ENCODE measurements at regions not wholly inside any gene's neighbourhood (a gene's known extent, or its start where the extent isn't known, plus 50 kb on each side); places are given as distances from the start of the nearest gene placed in this dataset.

- Histone ChIP-seq H3K4me1 (ENCODE audit: control insufficient read depth in 2 of 2, insufficient read depth in 2 of 2, low read length in 2 of 2) (no peaks in the 10 kb centered on the region), H3K4me3 (ENCODE audit: low read length in 2 of 2) (no peak overlapping the region), H3K9me3 (ENCODE audit: control insufficient read depth in 2 of 2, low read length in 2 of 2) (no peaks in the 10 kb centered on the region), H3K27ac (ENCODE audit: low read depth in 2 of 2, low read length in 2 of 2) (no peak overlapping the region), H3K27me3 (ENCODE audit: control insufficient read depth in 2 of 2, insufficient read depth in 2 of 2, low read length in 2 of 2) (no peaks in the 10 kb centered on the region), H3K9ac (ENCODE audit: low read depth in 1 of 2, low read length in 2 of 2) (no peak overlapping the region), H3K36me3 (ENCODE audit: control insufficient read depth in 2 of 2, insufficient read depth in 2 of 2, low read length in 2 of 2) (no peaks in the 10 kb centered on the region)
Measured at GRCh38 chr22:47552541-47553205, 790.2 kb downstream of the TBC1D22A start.

DNA sequence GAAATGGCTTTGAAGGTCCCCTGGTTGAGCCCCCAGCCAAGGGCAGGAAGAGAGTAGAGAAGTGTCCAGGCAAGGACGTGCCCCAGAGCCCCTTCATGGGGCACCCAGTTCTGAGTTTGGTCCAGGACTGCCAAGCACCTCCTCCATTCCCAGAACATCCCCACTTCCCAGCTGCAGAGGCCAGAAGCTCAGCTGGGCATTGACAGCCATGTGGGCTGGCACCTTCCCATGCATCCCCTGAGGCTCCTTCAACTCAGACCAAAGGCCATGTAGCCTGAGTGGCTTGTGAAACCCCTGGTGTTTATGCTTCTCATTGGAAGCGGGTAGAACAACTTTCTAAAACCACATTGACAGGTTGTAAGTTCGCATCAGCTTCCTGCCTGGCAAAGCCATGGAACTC is 789.6 kb downstream of the TBC1D22A start:
- H3K36me3 ChIP-seq (ENCODE audit: control insufficient read depth in 2 of 2, insufficient read depth in 2 of 2, low read length in 2 of 2) = no peaks in the 10 kb centered on the region
- no peaks in the 10 kb centered on the region for H3K4me1 ChIP-seq (ENCODE audit: control insufficient read depth in 2 of 2, insufficient read depth in 2 of 2, low read length in 2 of 2)
- no peaks in the 10 kb centered on the region for H3K9me3 ChIP-seq (ENCODE audit: control insufficient read depth in 2 of 2, low read length in 2 of 2)
- H3K27me3 ChIP-seq (ENCODE audit: control insufficient read depth in 2 of 2, insufficient read depth in 2 of 2, low read length in 2 of 2) = no peaks in the 10 kb centered on the region
- H3K4me3 ChIP-seq (ENCODE audit: low read length in 2 of 2) = no peak overlapping the region
- H3K9ac ChIP-seq (ENCODE audit: low read depth in 1 of 2, low read length in 2 of 2) = no peak overlapping the region
- no peak overlapping the region for H3K27ac ChIP-seq (ENCODE audit: low read depth in 2 of 2, low read length in 2 of 2)

DNA sequence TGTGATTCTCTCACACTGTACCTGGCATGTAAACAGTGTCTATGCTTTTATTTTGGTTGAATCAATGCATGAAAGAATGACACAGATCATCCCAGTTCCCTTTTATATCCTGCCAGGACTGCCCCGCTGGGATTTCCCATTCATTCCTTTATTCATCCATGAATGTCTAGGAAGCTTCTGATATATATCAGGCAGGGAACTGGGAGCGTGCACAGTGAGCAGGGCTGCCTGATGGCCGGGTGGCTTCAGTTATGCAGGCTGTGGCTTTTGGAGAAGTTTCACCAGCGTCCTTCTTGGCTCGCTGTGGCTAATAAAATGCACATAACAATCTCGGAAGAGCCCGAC is 789.0 kb downstream of the TBC1D22A start:
- Histone ChIP-seq H3K36me3 (ENCODE audit: control insufficient read depth in 2 of 2, insufficient read depth in 2 of 2, low read length in 2 of 2) (no peaks in the 10 kb centered on the region), H3K4me3 (ENCODE audit: low read length in 2 of 2) (no peak overlapping the region), H3K27ac (ENCODE audit: low read depth in 2 of 2, low read length in 2 of 2) (no peak overlapping the region), H3K4me1 (ENCODE audit: control insufficient read depth in 2 of 2, insufficient read depth in 2 of 2, low read length in 2 of 2) (no peaks in the 10 kb centered on the region), H3K9me3 (ENCODE audit: control insufficient read depth in 2 of 2, low read length in 2 of 2) (no peaks in the 10 kb centered on the region), H3K9ac (ENCODE audit: low read depth in 1 of 2, low read length in 2 of 2) (no peak overlapping the region), H3K27me3 (ENCODE audit: control insufficient read depth in 2 of 2, insufficient read depth in 2 of 2, low read length in 2 of 2) (no peaks in the 10 kb centered on the region)

DNA sequence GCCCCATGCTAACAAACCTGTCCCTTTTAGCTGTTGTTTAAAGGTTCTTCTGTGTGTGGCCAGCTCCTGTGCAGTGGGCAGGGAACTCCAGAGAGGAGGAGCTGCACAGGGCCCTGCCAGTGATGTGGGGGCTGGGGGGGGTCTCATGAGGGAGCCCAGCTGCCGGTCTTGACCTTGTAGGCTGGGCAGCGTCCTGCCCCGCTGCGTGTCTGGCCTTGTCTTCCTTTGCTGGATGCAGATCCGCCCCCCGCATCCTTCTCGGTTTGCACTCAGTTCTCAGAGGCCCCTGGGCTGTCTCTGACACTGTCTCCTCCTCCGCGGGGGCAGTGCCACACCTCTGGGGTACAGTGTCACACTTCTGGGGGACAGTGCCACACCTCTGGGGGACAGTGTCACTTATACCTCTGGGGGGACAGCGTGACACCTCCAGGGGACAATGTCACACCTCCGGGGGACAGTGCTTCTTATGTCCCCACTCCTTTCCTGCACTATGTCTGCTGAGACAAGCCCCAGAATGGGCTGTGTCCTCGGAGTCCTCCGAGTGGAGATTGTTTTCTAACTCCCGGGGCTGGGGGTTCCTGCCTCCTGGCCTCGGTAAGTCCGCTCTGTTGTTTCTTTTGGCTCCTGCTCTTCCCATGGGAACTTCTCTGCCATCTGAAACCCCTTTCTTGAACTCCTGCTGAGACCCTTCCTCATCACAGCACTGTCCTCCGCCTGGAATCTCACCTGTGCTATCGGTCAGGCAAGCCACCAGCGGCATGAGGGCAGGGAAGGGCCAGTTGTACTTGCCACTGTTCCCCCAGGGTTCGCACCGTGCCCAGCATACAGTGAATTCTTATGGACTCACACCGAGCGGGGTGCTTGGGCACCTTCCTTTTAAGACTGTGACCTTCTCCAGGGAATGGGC is 788.3 kb downstream of the TBC1D22A start:
- no peak overlapping the region for H3K27ac ChIP-seq (ENCODE audit: low read depth in 2 of 2, low read length in 2 of 2)
- no peaks in the 10 kb centered on the region for H3K4me1 ChIP-seq (ENCODE audit: control insufficient read depth in 2 of 2, insufficient read depth in 2 of 2, low read length in 2 of 2)
- no peak overlapping the region for H3K9ac ChIP-seq (ENCODE audit: low read depth in 1 of 2, low read length in 2 of 2)
- no peaks in the 10 kb centered on the region for H3K27me3 ChIP-seq (ENCODE audit: control insufficient read depth in 2 of 2, insufficient read depth in 2 of 2, low read length in 2 of 2)
- no peaks in the 10 kb centered on the region for H3K9me3 ChIP-seq (ENCODE audit: control insufficient read depth in 2 of 2, low read length in 2 of 2)
- no peak overlapping the region for H3K4me3 ChIP-seq (ENCODE audit: low read length in 2 of 2)
- no peaks in the 10 kb centered on the region for H3K36me3 ChIP-seq (ENCODE audit: control insufficient read depth in 2 of 2, insufficient read depth in 2 of 2, low read length in 2 of 2)

GRCh38 chr22:47549741-47550340 is 787.4 kb downstream of the TBC1D22A start:
- no peak overlapping the region for H3K9ac ChIP-seq (ENCODE audit: low read depth in 1 of 2, low read length in 2 of 2)
- no peaks in the 10 kb centered on the region for H3K4me1 ChIP-seq (ENCODE audit: control insufficient read depth in 2 of 2, insufficient read depth in 2 of 2, low read length in 2 of 2)
- no peak overlapping the region for H3K27ac ChIP-seq (ENCODE audit: low read depth in 2 of 2, low read length in 2 of 2)
- H3K4me3 ChIP-seq (ENCODE audit: low read length in 2 of 2) = no peak overlapping the region
- no peaks in the 10 kb centered on the region for H3K9me3 ChIP-seq (ENCODE audit: control insufficient read depth in 2 of 2, low read length in 2 of 2)
- no peaks in the 10 kb centered on the region for H3K27me3 ChIP-seq (ENCODE audit: control insufficient read depth in 2 of 2, insufficient read depth in 2 of 2, low read length in 2 of 2)
- no peaks in the 10 kb centered on the region for H3K36me3 ChIP-seq (ENCODE audit: control insufficient read depth in 2 of 2, insufficient read depth in 2 of 2, low read length in 2 of 2)

DNA sequence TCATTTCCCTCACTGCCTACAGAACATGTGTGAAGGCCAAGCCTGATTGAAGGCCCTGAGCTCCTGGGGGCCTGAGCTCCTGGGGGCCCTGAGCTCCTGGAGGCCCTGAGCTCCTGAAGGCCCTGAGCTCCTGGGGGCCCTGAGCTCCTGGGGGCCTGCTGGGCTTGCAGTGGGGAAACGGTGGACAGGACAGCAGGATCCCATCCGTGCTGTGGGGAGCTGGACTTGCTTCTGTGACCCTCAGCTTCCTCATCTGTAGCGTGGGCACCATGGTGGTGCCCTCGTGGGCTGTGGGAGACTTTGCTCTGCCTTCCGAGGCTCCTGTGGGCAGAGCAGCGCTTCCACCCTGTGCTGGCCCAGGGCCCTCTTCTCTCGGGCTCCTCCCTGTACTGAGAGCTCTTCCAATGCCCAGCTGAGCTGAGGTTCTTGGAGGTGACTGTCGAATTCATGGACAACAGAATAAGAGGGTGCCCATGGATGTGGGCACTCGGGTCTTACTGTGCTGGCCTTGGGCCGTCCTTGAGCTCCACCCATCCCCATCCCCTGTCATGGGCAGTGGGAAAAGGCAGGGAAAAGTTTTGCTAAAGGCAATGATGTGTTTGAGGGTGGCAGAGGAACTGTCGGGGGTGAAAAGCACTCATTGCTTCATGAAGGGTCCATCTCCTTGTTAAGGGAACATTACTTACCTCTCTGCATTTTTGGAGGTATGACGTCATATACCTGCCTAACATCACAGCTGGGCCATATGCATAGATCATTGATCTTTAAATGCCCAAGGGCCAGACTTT is 786.7 kb downstream of the TBC1D22A start:
- Histone ChIP-seq H3K4me1 (ENCODE audit: control insufficient read depth in 2 of 2, insufficient read depth in 2 of 2, low read length in 2 of 2) (no peaks in the 10 kb centered on the region), H3K36me3 (ENCODE audit: control insufficient read depth in 2 of 2, insufficient read depth in 2 of 2, low read length in 2 of 2) (no peaks in the 10 kb centered on the region), H3K9ac (ENCODE audit: low read depth in 1 of 2, low read length in 2 of 2) (no peak overlapping the region), H3K4me3 (ENCODE audit: low read length in 2 of 2) (no peak overlapping the region), H3K27me3 (ENCODE audit: control insufficient read depth in 2 of 2, insufficient read depth in 2 of 2, low read length in 2 of 2) (no peaks in the 10 kb centered on the region), H3K9me3 (ENCODE audit: control insufficient read depth in 2 of 2, low read length in 2 of 2) (no peaks in the 10 kb centered on the region), H3K27ac (ENCODE audit: low read depth in 2 of 2, low read length in 2 of 2) (no peak overlapping the region)

GRCh38 chr22:47547881-47548650 is 785.6 kb downstream of the TBC1D22A start:
- Histone ChIP-seq H3K27ac (ENCODE audit: low read depth in 2 of 2, low read length in 2 of 2) (no peak overlapping the region), H3K27me3 (ENCODE audit: control insufficient read depth in 2 of 2, insufficient read depth in 2 of 2, low read length in 2 of 2) (no peaks in the 10 kb centered on the region), H3K36me3 (ENCODE audit: control insufficient read depth in 2 of 2, insufficient read depth in 2 of 2, low read length in 2 of 2) (no peaks in the 10 kb centered on the region), H3K9me3 (ENCODE audit: control insufficient read depth in 2 of 2, low read length in 2 of 2) (no peaks in the 10 kb centered on the region), H3K9ac (ENCODE audit: low read depth in 1 of 2, low read length in 2 of 2) (no peak overlapping the region), H3K4me3 (ENCODE audit: low read length in 2 of 2) (no peak overlapping the region), H3K4me1 (ENCODE audit: control insufficient read depth in 2 of 2, insufficient read depth in 2 of 2, low read length in 2 of 2) (no peaks in the 10 kb centered on the region)

- Histone ChIP-seq H3K9me3 (ENCODE audit: control insufficient read depth in 2 of 2, low read length in 2 of 2) (no peaks in the 10 kb centered on the region), H3K27me3 (ENCODE audit: control insufficient read depth in 2 of 2, insufficient read depth in 2 of 2, low read length in 2 of 2) (no peaks in the 10 kb centered on the region), H3K4me3 (ENCODE audit: low read length in 2 of 2) (no peak overlapping the region), H3K9ac (ENCODE audit: low read depth in 1 of 2, low read length in 2 of 2) (no peak overlapping the region), H3K36me3 (ENCODE audit: control insufficient read depth in 2 of 2, insufficient read depth in 2 of 2, low read length in 2 of 2) (no peaks in the 10 kb centered on the region), H3K27ac (ENCODE audit: low read depth in 2 of 2, low read length in 2 of 2) (no peak overlapping the region), H3K4me1 (ENCODE audit: control insufficient read depth in 2 of 2, insufficient read depth in 2 of 2, low read length in 2 of 2) (no peaks in the 10 kb centered on the region)
Measured at GRCh38 chr22:47547239-47547661, 784.8 kb downstream of the TBC1D22A start.

GRCh38 chr22:47544696-47545095 is 782.2 kb downstream of the TBC1D22A start:
- Histone ChIP-seq H3K9me3 (ENCODE audit: control insufficient read depth in 2 of 2, low read length in 2 of 2) (no peaks in the 10 kb centered on the region), H3K36me3 (ENCODE audit: control insufficient read depth in 2 of 2, insufficient read depth in 2 of 2, low read length in 2 of 2) (no peaks in the 10 kb centered on the region), H3K4me3 (ENCODE audit: low read length in 2 of 2) (no peak overlapping the region), H3K27me3 (ENCODE audit: control insufficient read depth in 2 of 2, insufficient read depth in 2 of 2, low read length in 2 of 2) (no peaks in the 10 kb centered on the region), H3K9ac (ENCODE audit: low read depth in 1 of 2, low read length in 2 of 2) (no peak overlapping the region), H3K27ac (ENCODE audit: low read depth in 2 of 2, low read length in 2 of 2) (no peak overlapping the region), H3K4me1 (ENCODE audit: control insufficient read depth in 2 of 2, insufficient read depth in 2 of 2, low read length in 2 of 2) (no peaks in the 10 kb centered on the region)
